Activated T-cell treated with anti-CD3 and anti-CD28 coated beads, Interleukin-2, amount 50 U/mL, for 24 hours (primary cell): ENCODE measurements at regions not wholly inside any gene's neighbourhood (a gene's known extent, or its start where the extent isn't known, plus 50 kb on each side); places are given as distances from the start of the nearest gene placed in this dataset.

Experiments
- DNase-seq: peaks from one replicate; pipeline ENCODE4 v3.0.0-alpha.2; 2020
- H3K27ac Mint-ChIP-seq: 2 replicates; pipeline ENCODE4 v1.8.0; 2020; ENCODE audit warnings: mild to moderate bottlenecking, mixed read lengths
- H3K27me3 Mint-ChIP-seq: 2 replicates; pipeline ENCODE4 v1.8.0; 2020; ENCODE audit warnings: mixed read lengths
- H3K36me3 Mint-ChIP-seq: 2 replicates; pipeline ENCODE4 v1.8.0; 2020; ENCODE audit warnings: low read depth, mixed read lengths
- H3K4me1 Mint-ChIP-seq: 2 replicates; pipeline ENCODE4 v1.8.0; 2020; ENCODE audit warnings: low read depth, mixed read lengths
- H3K4me3 Mint-ChIP-seq: 2 replicates; pipeline ENCODE4 v1.8.0; 2020; ENCODE audit warnings: mild to moderate bottlenecking, moderate library complexity, mixed read lengths
- H3K9me3 Mint-ChIP-seq: 2 replicates; pipeline ENCODE4 v1.8.0; 2020; ENCODE audit warnings: mixed read lengths

DNA sequence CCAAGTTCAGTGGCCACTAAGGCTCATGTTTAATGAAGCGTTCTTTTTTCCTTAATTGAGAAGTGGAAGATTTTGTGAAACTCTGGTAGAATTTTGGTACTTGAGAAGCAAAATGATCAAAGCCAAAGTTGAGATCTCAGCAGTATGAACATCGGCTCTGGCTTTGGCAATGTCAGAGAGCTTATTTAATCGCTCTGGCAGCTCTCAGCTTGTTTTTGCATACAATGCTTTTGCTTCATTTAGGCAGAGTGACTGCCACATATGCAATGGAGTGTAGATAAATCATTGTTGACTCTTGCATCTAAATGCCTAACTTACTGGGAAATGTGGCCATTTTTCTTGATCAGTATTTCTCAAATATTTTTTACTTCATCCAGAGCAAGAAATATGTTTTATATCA is 135.7 kb downstream of the AASDH start:
- Mint-ChIP-seq H3K27me3 (peaks cover 34% of the 10 kb centered on the region), H3K9me3 (no peaks in the 10 kb centered on the region), H3K27ac (no peak overlapping the region), H3K36me3 (no peaks in the 10 kb centered on the region), H3K4me3 (no peak overlapping the region), H3K4me1 (no peaks in the 10 kb centered on the region)
- DNase-seq: no peak

DNA sequence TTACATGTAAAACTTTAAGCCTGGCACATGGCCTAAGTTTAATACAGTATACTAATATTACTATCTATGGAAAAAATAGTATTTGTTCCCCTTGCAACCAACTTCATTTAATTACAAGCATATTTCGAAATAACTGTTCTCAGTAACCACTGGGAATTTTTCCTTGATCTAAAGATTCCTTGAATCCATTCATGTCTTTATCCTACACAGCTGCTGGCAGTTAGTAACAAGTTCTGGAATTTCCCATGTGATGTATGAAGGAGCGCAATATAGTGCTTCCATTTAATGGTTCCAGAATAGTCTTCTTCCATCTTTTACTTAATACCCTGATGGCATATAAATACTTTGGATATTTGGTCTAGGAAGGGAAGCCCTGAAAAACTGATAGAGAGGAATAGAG is 136.5 kb downstream of the AASDH start:
- Mint-ChIP-seq H3K27ac (no peak overlapping the region), H3K36me3 (no peaks in the 10 kb centered on the region), H3K27me3 (peaks cover 32% of the 10 kb centered on the region), H3K9me3 (no peaks in the 10 kb centered on the region), H3K4me1 (no peaks in the 10 kb centered on the region), H3K4me3 (no peak overlapping the region)
- DNase-seq: no peak

DNA sequence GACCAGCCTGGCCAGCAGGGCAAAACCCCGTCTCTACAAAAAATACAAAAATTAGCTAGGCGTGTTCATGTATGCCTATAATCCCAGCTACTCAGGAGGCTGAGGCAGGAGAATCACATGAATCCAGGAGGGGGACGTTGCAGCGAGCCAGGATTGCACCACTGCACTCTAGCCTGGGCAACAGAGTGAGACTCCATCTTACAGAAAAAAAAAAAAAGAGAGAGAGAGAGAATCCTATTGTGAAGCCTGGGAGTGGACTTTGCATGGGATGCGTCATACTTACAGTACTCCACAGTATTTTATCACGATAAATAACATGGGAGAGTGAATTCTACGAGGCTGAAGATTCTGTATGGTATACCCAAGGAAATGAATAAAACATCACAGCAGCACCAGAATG is 139.6 kb downstream of the AASDH start:
- no peaks in the 10 kb centered on the region for H3K9me3 Mint-ChIP-seq
- peaks cover 20% of the 10 kb centered on the region for H3K27me3 Mint-ChIP-seq
- DNase-seq: no peak
- H3K27ac Mint-ChIP-seq: no peak overlapping the region
- H3K36me3 Mint-ChIP-seq: no peaks in the 10 kb centered on the region
- H3K4me1 Mint-ChIP-seq: no peaks in the 10 kb centered on the region
- H3K4me3 Mint-ChIP-seq: no peak overlapping the region

DNA sequence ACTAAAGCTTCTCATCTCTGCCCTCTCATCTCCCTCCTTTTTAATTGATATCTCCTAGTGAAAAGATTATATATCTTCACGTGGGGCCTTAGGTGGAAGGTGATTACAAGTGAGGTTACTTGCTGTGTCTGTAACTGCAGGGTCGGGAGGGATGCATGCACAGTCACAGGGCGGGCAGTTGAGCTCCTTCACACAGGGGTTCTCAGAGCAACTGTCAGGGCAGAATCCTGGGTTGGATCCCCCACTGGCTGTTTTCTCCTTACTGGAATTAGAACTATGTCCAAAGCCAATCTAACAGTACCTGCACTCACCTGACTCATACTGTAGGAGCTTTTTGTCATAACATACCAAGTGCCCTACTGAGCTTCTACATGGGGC is 141.1 kb downstream of the AASDH start:
- H3K9me3 Mint-ChIP-seq: no peaks in the 10 kb centered on the region
- H3K4me3 Mint-ChIP-seq: no peak overlapping the region
- no peak overlapping the region for H3K27ac Mint-ChIP-seq
- no peaks in the 10 kb centered on the region for H3K36me3 Mint-ChIP-seq
- H3K27me3 Mint-ChIP-seq: peaks cover 22% of the 10 kb centered on the region
- DNase-seq: no peak
- no peaks in the 10 kb centered on the region for H3K4me1 Mint-ChIP-seq

DNA sequence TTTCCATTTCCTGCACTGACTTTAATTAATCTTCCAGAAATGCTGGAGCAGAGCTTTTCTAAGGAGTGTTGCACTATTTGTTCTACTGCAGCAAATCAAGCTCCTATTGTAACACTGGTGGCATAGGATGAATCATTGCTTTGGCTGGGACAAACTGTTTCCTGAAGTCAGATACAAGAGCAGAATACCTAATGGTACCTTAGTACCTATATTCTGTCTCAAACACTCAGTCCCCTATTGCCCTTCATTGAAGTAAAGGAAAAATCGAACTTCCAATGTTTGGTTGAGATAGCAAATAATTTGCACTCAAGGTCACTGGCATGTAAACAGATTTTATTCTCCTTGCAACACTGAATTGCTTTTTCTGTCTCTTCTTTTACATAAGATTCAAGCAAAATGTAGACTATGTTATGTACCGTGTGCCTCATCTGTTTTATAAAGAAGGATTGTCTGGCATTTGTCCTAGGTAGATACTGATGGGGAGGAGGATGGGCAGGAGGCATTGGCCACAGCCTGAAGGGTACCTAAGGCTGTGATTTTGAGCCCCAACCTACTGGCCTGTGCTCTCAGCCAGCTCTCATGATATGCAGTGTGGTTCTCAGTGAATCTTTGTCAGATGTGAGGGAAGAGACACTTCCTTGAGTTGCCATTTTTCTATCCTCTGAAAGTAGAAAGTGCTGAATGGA is 141.6 kb downstream of the AASDH start:
- DNase-seq: no peak
- H3K27me3 Mint-ChIP-seq: peaks cover 17% of the 10 kb centered on the region

GRCh38 chr4:56244681-56245080 is 142.6 kb downstream of the AASDH start:
- no peaks in the 10 kb centered on the region for H3K9me3 Mint-ChIP-seq
- no peak for DNase-seq
- H3K4me1 Mint-ChIP-seq: no peaks in the 10 kb centered on the region
- H3K27me3 Mint-ChIP-seq: peaks cover 15% of the 10 kb centered on the region
- H3K36me3 Mint-ChIP-seq: no peaks in the 10 kb centered on the region
- H3K4me3 Mint-ChIP-seq: no peak overlapping the region
- H3K27ac Mint-ChIP-seq: no peak overlapping the region

More for the DNA sequence above, 141.6 kb downstream of the AASDH start:
- no peak overlapping the region for H3K4me3 Mint-ChIP-seq
- H3K9me3 Mint-ChIP-seq: no peaks in the 10 kb centered on the region
- H3K4me1 Mint-ChIP-seq: no peaks in the 10 kb centered on the region
- H3K27ac Mint-ChIP-seq: no peak overlapping the region
- H3K36me3 Mint-ChIP-seq: no peaks in the 10 kb centered on the region

GRCh38 chr4:56243107-56243506 is 144.2 kb downstream of the AASDH start:
- H3K9me3 Mint-ChIP-seq: no peaks in the 10 kb centered on the region
- H3K4me1 Mint-ChIP-seq: no peaks in the 10 kb centered on the region
- DNase-seq: no peak
- H3K36me3 Mint-ChIP-seq: no peaks in the 10 kb centered on the region
- H3K27ac Mint-ChIP-seq: no peak overlapping the region
- H3K27me3 Mint-ChIP-seq: peaks cover 15% of the 10 kb centered on the region
- H3K4me3 Mint-ChIP-seq: no peak overlapping the region

DNA sequence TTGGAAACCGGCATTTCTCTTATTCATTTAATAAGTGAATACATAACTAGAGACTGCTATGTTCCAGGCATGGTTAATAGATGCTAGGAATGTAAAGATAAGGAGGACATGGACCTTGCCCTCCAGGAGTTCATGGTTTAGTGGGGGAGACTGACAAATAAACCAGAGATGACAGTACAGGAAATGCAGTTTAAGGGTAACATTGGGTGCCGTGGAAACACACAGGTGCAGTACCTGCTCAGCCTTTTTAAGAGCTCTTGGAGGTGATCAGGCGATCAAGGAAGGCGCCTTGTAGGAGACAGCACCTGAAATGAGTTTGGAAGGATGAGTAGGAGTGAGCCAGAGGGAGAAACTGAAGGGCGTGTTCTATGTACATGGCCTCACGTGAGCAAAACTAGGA is 145.8 kb downstream of the AASDH start:
- H3K4me1 Mint-ChIP-seq: no peaks in the 10 kb centered on the region
- H3K9me3 Mint-ChIP-seq: no peaks in the 10 kb centered on the region
- no peak for DNase-seq
- peaks cover 15% of the 10 kb centered on the region for H3K27me3 Mint-ChIP-seq
- no peak overlapping the region for H3K4me3 Mint-ChIP-seq
- H3K27ac Mint-ChIP-seq: no peak overlapping the region
- H3K36me3 Mint-ChIP-seq: no peaks in the 10 kb centered on the region

- H3K9me3 Mint-ChIP-seq: no peaks in the 10 kb centered on the region
- H3K27ac Mint-ChIP-seq: no peak overlapping the region
- H3K4me3 Mint-ChIP-seq: no peak overlapping the region
Observed at GRCh38 chr4:56240554-56241174, 146.6 kb downstream of the AASDH start.

DNA sequence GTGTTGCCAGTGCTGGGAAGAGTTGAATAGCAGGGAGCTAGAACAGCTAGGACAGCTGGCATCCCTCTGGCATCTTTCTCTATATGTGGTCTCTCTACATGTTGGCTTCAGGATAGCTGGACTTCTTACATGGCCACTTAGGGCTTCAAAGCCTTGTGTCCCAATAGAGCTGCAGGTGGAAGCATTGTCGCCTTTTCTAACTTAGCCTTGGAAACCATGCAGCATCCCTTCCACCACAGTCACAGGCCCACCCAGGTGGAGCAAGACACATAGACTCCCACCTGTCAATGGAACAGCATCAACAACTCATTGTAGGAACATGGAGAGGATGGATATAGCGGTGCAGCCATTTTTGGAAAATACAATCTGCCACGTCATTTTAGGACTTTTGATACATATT is 149.0 kb downstream of the AASDH start:
- Mint-ChIP-seq H3K27me3 (peaks cover 12% of the 10 kb centered on the region), H3K36me3 (no peaks in the 10 kb centered on the region), H3K4me3 (no peak overlapping the region), H3K27ac (no peak overlapping the region), H3K4me1 (no peaks in the 10 kb centered on the region), H3K9me3 (no peaks in the 10 kb centered on the region)
- no peak for DNase-seq

More at GRCh38 chr4:56240554-56241174, 146.6 kb downstream of the AASDH start:
- Mint-ChIP-seq H3K27me3 (peaks cover 15% of the 10 kb centered on the region), H3K36me3 (no peaks in the 10 kb centered on the region), H3K4me1 (no peaks in the 10 kb centered on the region)
- no peak for DNase-seq

DNA sequence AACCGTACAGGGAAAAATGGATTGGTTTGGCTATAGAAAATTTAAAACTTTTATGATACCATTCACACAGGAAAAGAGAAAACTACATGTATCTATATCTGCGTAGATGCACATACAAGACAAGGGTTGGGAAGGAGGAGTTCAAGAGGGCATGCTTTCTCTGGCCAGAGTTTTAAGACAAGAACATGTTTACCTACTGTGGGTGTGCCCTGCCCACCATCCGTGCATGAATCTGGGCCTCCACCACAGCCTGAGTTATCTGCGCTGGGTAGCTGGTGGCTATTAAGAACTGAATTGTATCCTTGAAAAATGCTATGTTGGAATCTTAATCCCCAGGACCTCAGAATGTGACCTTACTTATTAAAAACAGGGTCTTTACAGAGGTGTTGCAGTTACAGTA is 151.6 kb downstream of the AASDH start:
- H3K36me3 Mint-ChIP-seq: no peaks in the 10 kb centered on the region
- peaks cover 6% of the 10 kb centered on the region for H3K9me3 Mint-ChIP-seq
- peaks cover 10% of the 10 kb centered on the region for H3K27me3 Mint-ChIP-seq
- no peak for DNase-seq
- no peaks in the 10 kb centered on the region for H3K4me1 Mint-ChIP-seq
- no peak overlapping the region for H3K27ac Mint-ChIP-seq
- no peak overlapping the region for H3K4me3 Mint-ChIP-seq

DNA sequence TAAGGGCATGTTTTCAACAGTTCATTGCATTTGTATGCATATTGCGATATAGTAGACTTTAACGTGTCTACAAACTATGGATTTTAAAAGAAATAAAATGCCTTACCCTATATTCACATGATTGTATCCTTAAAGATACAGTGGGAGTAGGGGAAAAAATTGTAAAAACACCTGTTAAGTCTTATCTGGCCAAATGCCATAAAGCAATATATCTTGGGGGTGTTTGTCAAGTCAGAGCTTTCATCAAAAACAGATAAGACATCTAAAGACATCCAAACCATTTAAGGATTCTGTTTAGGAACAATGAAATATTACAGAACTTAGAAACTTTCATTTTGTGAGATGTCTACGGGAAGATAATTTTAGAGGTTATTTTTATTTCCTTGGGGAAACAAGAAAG is 152.3 kb downstream of the AASDH start:
- H3K4me1 Mint-ChIP-seq: peaks cover 2% of the 10 kb centered on the region
- H3K27me3 Mint-ChIP-seq: peaks cover 10% of the 10 kb centered on the region
- DNase-seq: no peak
- no peak overlapping the region for H3K27ac Mint-ChIP-seq
- no peak overlapping the region for H3K4me3 Mint-ChIP-seq
- peaks cover 6% of the 10 kb centered on the region for H3K9me3 Mint-ChIP-seq
- H3K36me3 Mint-ChIP-seq: no peaks in the 10 kb centered on the region

DNA sequence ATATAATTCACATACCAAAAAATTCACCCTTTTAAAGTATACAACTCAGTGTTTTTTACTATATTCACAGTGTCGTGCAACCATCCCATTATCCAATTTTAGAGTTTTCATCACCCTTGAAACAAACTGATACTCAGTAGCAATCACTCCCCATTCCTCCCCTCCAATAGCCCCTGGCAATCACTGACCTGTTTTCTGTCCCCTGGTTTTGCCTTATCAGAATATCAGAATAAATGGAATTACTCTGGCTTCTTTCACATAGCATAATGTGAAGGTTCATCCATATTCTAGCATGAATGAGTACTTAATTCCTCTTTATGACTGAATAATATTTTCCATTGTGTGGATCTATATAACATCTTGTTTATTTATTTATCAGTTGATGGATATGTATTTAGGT is 153.2 kb downstream of the AASDH start:
- Mint-ChIP-seq H3K4me3 (no peak overlapping the region), H3K36me3 (no peaks in the 10 kb centered on the region), H3K27me3 (peaks cover 10% of the 10 kb centered on the region), H3K27ac (no peak overlapping the region), H3K9me3 (peaks cover 6% of the 10 kb centered on the region), H3K4me1 (peaks cover 7% of the 10 kb centered on the region)
- no peak for DNase-seq

- no peak for DNase-seq
- Mint-ChIP-seq H3K4me3 (no peak overlapping the region), H3K36me3 (no peaks in the 10 kb centered on the region), H3K9me3 (peaks cover 6% of the 10 kb centered on the region), H3K4me1 (peaks cover 7% of the 10 kb centered on the region), H3K27me3 (peaks cover 15% of the 10 kb centered on the region), H3K27ac (no peak overlapping the region)
Observed at GRCh38 chr4:56231410-56231809, 155.9 kb downstream of the AASDH start.

GRCh38 chr4:56229947-56230346 is 157.3 kb downstream of the AASDH start:
- Mint-ChIP-seq H3K4me1 (peaks cover 7% of the 10 kb centered on the region), H3K36me3 (no peaks in the 10 kb centered on the region), H3K4me3 (no peak overlapping the region), H3K27ac (no peak overlapping the region), H3K9me3 (peaks cover 6% of the 10 kb centered on the region), H3K27me3 (peaks cover 15% of the 10 kb centered on the region)
- no peak for DNase-seq
